H1 (cell line): ENCODE measurements at regions not wholly inside any gene's neighbourhood (a gene's known extent, or its start where the extent isn't known, plus 50 kb on each side); places are given as distances from the start of the nearest gene placed in this dataset.

ENCODE experiments used
- BCL11A ChIP-seq, 2 experiments: IDR thresholded peaks; one replicate each; pipeline ENCODE4 v1.6.1; 2011; ENCODE audit warnings: low read depth in 2 of 2, low read length in 2 of 2, mild to moderate bottlenecking in 2 of 2
- CBX8 ChIP-seq: fragments of 300-800, 300-1000 bp; sonication (generic); IDR thresholded peaks from 2 replicates; pipeline ENCODE4 v1.7.1; 2016; ENCODE audit warnings: low read depth, low read length, borderline replicate concordance
- CREB1 ChIP-seq: IDR thresholded peaks from 2 replicates; pipeline ENCODE4 v1.6.1; 2012; ENCODE audit warnings: inconsistent platforms
- EGR1 ChIP-seq: IDR thresholded peaks from 2 replicates; pipeline ENCODE4 v1.6.1; 2011; ENCODE audit warnings: low read depth, low read length, borderline replicate concordance
- KDM4A ChIP-seq: IDR thresholded peaks from one replicate; pipeline ENCODE4 v1.7.1; 2012; ENCODE audit warnings: low read depth, mild to moderate bottlenecking, moderate library complexity, low read length, inconsistent platforms; ENCODE audit not compliant: severe bottlenecking
- MAFK ChIP-seq: IDR thresholded peaks from 2 replicates; pipeline ENCODE4 v1.6.1; 2012; ENCODE audit warnings: low read depth, mild to moderate bottlenecking, improper control_type of control experiment, low read length
- PHF8 ChIP-seq: fragments of 200-600 bp; sonication (generic); conservative IDR thresholded peaks from 2 replicates; pipeline ENCODE4 v1.7.1; 2012; ENCODE audit warnings: low read depth, mild to moderate bottlenecking, inconsistent platforms, low read length, moderate library complexity
- RAD21 ChIP-seq, 2 experiments: IDR thresholded peaks in 1 of 2; conservative IDR thresholded peaks in 1 of 2; 2 replicates each; pipeline ENCODE4 v1.6.1; 2011; ENCODE audit warnings: low read depth in 2 of 2, low read length in 2 of 2, improper control_type of control experiment in 1 of 2, inconsistent platforms in 1 of 2, mild to moderate bottlenecking in 1 of 2, moderate library complexity in 1 of 2
- RFX5 ChIP-seq: IDR thresholded peaks from 2 replicates; pipeline ENCODE4 v1.6.1; 2011; ENCODE audit warnings: low read depth, low read length, improper control_type of control experiment, borderline replicate concordance
- RNF2 ChIP-seq: fragments of 200-900, 300-1000 bp; sonication (generic); IDR thresholded peaks from 2 replicates; pipeline ENCODE4 v1.7.1; 2016; ENCODE audit warnings: borderline replicate concordance, low read depth, mild to moderate bottlenecking, antibody characterized with exemption, low read length; ENCODE audit not compliant: poor library complexity, severe bottlenecking; ENCODE audit errors: missing control alignments
- SP1 ChIP-seq: IDR thresholded peaks from 2 replicates; pipeline ENCODE4 v1.6.1; 2011; ENCODE audit warnings: low read depth, low read length
- SP2 ChIP-seq: IDR thresholded peaks from 2 replicates; pipeline ENCODE4 v1.6.1; 2012; ENCODE audit warnings: mild to moderate bottlenecking, low read length, inconsistent platforms
- TAF1 ChIP-seq: IDR thresholded peaks from 2 replicates; pipeline ENCODE4 v1.6.1; 2011; ENCODE audit warnings: mild to moderate bottlenecking, low read depth, low read length
- TBP ChIP-seq: IDR thresholded peaks from 2 replicates; pipeline ENCODE4 v1.6.1; 2011; ENCODE audit warnings: low read depth, low read length, improper control_type of control experiment
- TCF12 ChIP-seq: IDR thresholded peaks from 2 replicates; pipeline ENCODE4 v1.6.1; 2011; ENCODE audit warnings: low read depth, mild to moderate bottlenecking, low read length
- TEAD4 ChIP-seq: IDR thresholded peaks from 2 replicates; pipeline ENCODE4 v1.6.1; 2012; ENCODE audit warnings: low read depth, low read length, inconsistent platforms, mixed read lengths
- TF ChIP-seq, protein P1 (sequence below): IDR thresholded peaks from 2 replicates; pipeline ENCODE4 v1.6.1; 2011; ENCODE audit warnings: low read depth, mild to moderate bottlenecking, low read length; ENCODE audit not compliant: insufficient read depth
- TF ChIP-seq, protein P2 (sequence below): IDR thresholded peaks from 2 replicates; pipeline ENCODE4 v1.6.1; 2012; ENCODE audit warnings: inconsistent platforms

DNA sequence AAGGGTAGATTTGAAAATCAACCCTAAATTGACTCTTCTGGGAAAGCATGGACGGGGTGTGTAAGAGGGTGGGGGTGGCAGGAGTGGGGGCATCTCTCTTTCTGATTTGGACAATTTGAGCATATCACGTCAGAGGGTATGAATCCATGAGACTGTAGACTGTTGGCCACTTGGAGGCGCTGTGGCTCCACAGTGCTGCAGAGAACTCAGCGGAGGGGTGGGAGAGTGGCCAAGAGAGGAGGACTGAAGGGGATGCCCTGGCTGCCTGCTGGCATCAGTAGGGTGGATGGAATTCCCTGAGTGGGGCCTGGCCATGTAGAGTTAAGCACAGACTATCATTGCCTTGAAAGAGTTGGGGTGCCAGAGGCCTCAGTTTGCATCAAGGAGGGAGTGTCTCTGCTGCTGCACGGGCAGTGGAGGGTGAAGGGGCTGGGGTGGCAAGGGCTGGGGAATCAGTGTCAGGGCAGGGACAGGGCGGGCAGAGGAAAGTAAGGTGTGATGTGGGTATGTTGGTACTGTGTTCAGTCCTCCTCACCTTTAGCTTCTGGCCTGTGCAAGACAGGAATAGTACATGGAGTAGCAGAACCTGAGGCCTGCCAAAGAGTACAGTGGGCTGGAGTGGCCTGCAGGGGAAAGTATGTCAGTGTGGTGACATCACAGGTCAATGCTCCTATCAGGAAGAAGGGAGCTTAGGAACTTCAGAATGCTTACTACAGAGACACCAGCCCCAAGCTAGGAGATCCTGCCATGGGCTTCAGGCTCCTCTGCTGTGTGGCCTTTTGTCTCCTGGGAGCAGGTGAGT, 133.5 kb upstream of the PRSS58 start (continued):
- TF ChIP-seq RNF2 (no peak), MAFK (no peak), CBX8 (no peak), TAF1 (no peak), SP2 (no peak), RAD21 (IDR thresholded peaks at IDR 0.05 in 1 of 2, conservative IDR thresholded peaks at IDR 0.05 in 1 of 2; ENCODE audit: low read depth in 2 of 2, low read length in 2 of 2) (peak; percentile 90 to 91), TBP (no peak), EGR1 (no peak), SP1 (no peak), TEAD4 (no peak), KDM4A (no peak), RFX5 (no peak), CREB1 (peak; percentile 58), TCF12 (no peak), PHF8 (no peak), BCL11A (IDR thresholded peaks at IDR 0.05; ENCODE audit: low read depth in 2 of 2, low read length in 2 of 2) (no peak)
- TF ChIP-seq, protein P1, sequence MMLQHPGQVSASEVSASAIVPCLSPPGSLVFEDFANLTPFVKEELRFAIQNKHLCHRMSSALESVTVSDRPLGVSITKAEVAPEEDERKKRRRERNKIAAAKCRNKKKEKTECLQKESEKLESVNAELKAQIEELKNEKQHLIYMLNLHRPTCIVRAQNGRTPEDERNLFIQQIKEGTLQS: no peak
- TF ChIP-seq, protein P2, sequence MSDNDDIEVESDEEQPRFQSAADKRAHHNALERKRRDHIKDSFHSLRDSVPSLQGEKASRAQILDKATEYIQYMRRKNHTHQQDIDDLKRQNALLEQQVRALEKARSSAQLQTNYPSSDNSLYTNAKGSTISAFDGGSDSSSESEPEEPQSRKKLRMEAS: no peak
